OCI-LY3 (cell line): ENCODE measurements at regions not wholly inside any gene's neighbourhood (a gene's known extent, or its start where the extent isn't known, plus 50 kb on each side); places are given as distances from the start of the nearest gene placed in this dataset.

Source experiments
- H2AFZ ChIP-seq: fragments of 200-600, 300-600 bp; shearing (Covaris generic); 2 replicates; pipeline ENCODE4 v1.6.0; 2014; ENCODE audit warnings: antibody characterized with exemption, low read depth, low read length
- H3K27ac ChIP-seq: fragments of 200-600, 300-600 bp; sonication (generic); 2 replicates; pipeline ENCODE4 v1.5.1; 2014; ENCODE audit warnings: mild to moderate bottlenecking, low read length, moderate library complexity, mixed read lengths
- H3K27me3 ChIP-seq: fragments of 200-600, 300-600 bp; sonication (generic); 2 replicates; pipeline ENCODE4 v1.6.1; 2014; ENCODE audit warnings: low read depth, low read length, mixed read lengths
- H3K36me3 ChIP-seq: fragments of 200-600, 300-600 bp; sonication (generic); replicated peaks from 2 replicates; pipeline ENCODE3; 2014; ENCODE audit warnings: low read depth, low read length, mixed read lengths
- H3K4me1 ChIP-seq: fragments of 300-600, 200-600 bp; sonication (generic); 2 replicates; pipeline ENCODE4 v1.6.1; 2014; ENCODE audit warnings: low read length, mixed read lengths
- H3K4me2 ChIP-seq: fragments of 200-600, 300-600 bp; sonication (generic); 2 replicates; pipeline ENCODE4 v1.6.1; 2014; ENCODE audit warnings: low read length, mixed read lengths
- H3K4me3 ChIP-seq: fragments of 300-600, 200-600 bp; sonication (generic); 2 replicates; pipeline ENCODE4 v1.5.1; 2014; ENCODE audit warnings: antibody characterized with exemption, mild to moderate bottlenecking, low read length, moderate library complexity
- H3K79me2 ChIP-seq: fragments of 300-600, 200-600 bp; shearing (Covaris generic); 2 replicates; pipeline ENCODE4 v1.6.1; 2014; ENCODE audit warnings: mild to moderate bottlenecking, low read length, mixed read lengths
- H3K9ac ChIP-seq: fragments of 300-600, 200-600 bp; shearing (Covaris generic); 2 replicates; pipeline ENCODE4 v1.6.0; 2014; ENCODE audit warnings: mild to moderate bottlenecking, low read length, moderate library complexity
- H3K9me3 ChIP-seq: fragments of 200-600, 300-600 bp; shearing (Covaris generic); 2 replicates; pipeline ENCODE4 v1.6.1; 2014; ENCODE audit warnings: low read length, mixed read lengths; ENCODE audit not compliant: insufficient read depth
- H4K20me1 ChIP-seq: fragments of 200-600, 300-600 bp; sonication (generic); 2 replicates; pipeline ENCODE4 v1.6.1; 2016; ENCODE audit warnings: low read length, mixed read lengths; ENCODE audit not compliant: insufficient read depth
- CTCF ChIP-seq: fragments of 200-600, 300-600 bp; sonication (generic); IDR thresholded peaks from 2 replicates; pipeline ENCODE4 v1.5.1; 2014; ENCODE audit warnings: antibody characterized with exemption, low read length, low read depth
- EZH2phosphoT487 ChIP-seq: fragments of 200-600 bp; shearing (Covaris generic); IDR thresholded peaks from 2 replicates; pipeline ENCODE4 v1.6.1; 2018; ENCODE audit warnings: antibody characterized with exemption, mixed run types, low read depth

GRCh38 chr2:236702657-236703372, 133.2 kb downstream of the ACKR3 start:
- no peak overlapping the region for H3K9ac ChIP-seq
- H3K36me3 ChIP-seq, result no peaks in the 10 kb centered on the region
- TF ChIP-seq CTCF (no peak), EZH2phosphoT487 (no peak)
- no peaks in the 10 kb centered on the region for H3K4me1 ChIP-seq
- no peak overlapping the region for H3K27ac ChIP-seq
- no peak overlapping the region for H3K4me3 ChIP-seq
- H3K79me2 ChIP-seq, result no peaks in the 10 kb centered on the region
- no peaks in the 10 kb centered on the region for H4K20me1 ChIP-seq
- H3K9me3 ChIP-seq, result no peaks in the 10 kb centered on the region
- no peak overlapping the region for H2AFZ ChIP-seq
- H3K4me2 ChIP-seq, result no peak overlapping the region
- H3K27me3 ChIP-seq, result no peaks in the 10 kb centered on the region

GRCh38 chr2:236703373-236703709, 133.7 kb downstream of the ACKR3 start:
- H2AFZ ChIP-seq, result no peak overlapping the region
- TF ChIP-seq CTCF (no peak), EZH2phosphoT487 (no peak)
- no peaks in the 10 kb centered on the region for H3K79me2 ChIP-seq
- no peak overlapping the region for H3K9ac ChIP-seq
- H3K4me1 ChIP-seq, result no peaks in the 10 kb centered on the region
- H3K36me3 ChIP-seq, result no peaks in the 10 kb centered on the region
- no peak overlapping the region for H3K4me3 ChIP-seq
- no peaks in the 10 kb centered on the region for H3K9me3 ChIP-seq
- H3K4me2 ChIP-seq, result no peak overlapping the region
- H3K27ac ChIP-seq, result no peak overlapping the region
- H4K20me1 ChIP-seq, result no peaks in the 10 kb centered on the region
- H3K27me3 ChIP-seq, result no peaks in the 10 kb centered on the region

- no peak overlapping the region for H3K4me2 ChIP-seq
These were observed 134.3 kb downstream of the ACKR3 start for GRCh38 chr2:236703906-236704305.

GRCh38 chr2:236704887-236705286, 135.3 kb downstream of the ACKR3 start:
- Histone ChIP-seq H4K20me1 (no peaks in the 10 kb centered on the region), H3K27me3 (no peaks in the 10 kb centered on the region), H3K36me3 (no peaks in the 10 kb centered on the region), H2AFZ (no peak overlapping the region), H3K9ac (no peak overlapping the region), H3K27ac (no peak overlapping the region), H3K9me3 (no peaks in the 10 kb centered on the region), H3K4me2 (no peak overlapping the region), H3K4me1 (no peaks in the 10 kb centered on the region), H3K79me2 (no peaks in the 10 kb centered on the region), H3K4me3 (no peak overlapping the region)
- TF ChIP-seq EZH2phosphoT487 (no peak), CTCF (no peak)

More at GRCh38 chr2:236703906-236704305, 134.3 kb downstream of the ACKR3 start:
- Histone ChIP-seq H3K9ac (no peak overlapping the region), H3K79me2 (no peaks in the 10 kb centered on the region), H3K4me3 (no peak overlapping the region), H3K27me3 (no peaks in the 10 kb centered on the region), H3K27ac (no peak overlapping the region), H4K20me1 (no peaks in the 10 kb centered on the region), H3K4me1 (no peaks in the 10 kb centered on the region), H3K9me3 (no peaks in the 10 kb centered on the region), H3K36me3 (no peaks in the 10 kb centered on the region), H2AFZ (no peak overlapping the region)
- no peak for TF ChIP-seq CTCF
- TF ChIP-seq EZH2phosphoT487, result no peak
